Esophagus muscularis mucosa (tissue), 4 donors: ENCODE measurements at regions not wholly inside any gene's neighbourhood (a gene's known extent, or its start where the extent isn't known, plus 50 kb on each side); places are given as distances from the start of the nearest gene placed in this dataset.

Experiments
- DNase-seq: peaks from one replicate; pipeline ENCODE4 v3.0.0-alpha.2; 2017; ENCODE audit errors: extremely low spot score
- H3K27ac ChIP-seq, 4 donors: fragments of 200-600 bp; sonication (generic); replicated peaks in 1 of 4; 1 replicate in 3 of 4; 2 replicates in 1 of 4; pipeline ENCODE4 v1.5.1; 2016 to 2019; ENCODE audit warnings: mild to moderate bottlenecking in 1 of 4
- H3K27me3 ChIP-seq, 4 donors: fragments of 200-600 bp; sonication (generic); one replicate each; pipeline versions ENCODE4 v1.5.1 to v1.6.0; 2016 to 2019
- H3K36me3 ChIP-seq, 4 donors: fragments of 200-600 bp; sonication (generic); one replicate each; pipeline ENCODE4 v1.5.1; 2016 to 2019
- H3K4me1 ChIP-seq, 4 donors: fragments of 200-600 bp; sonication (generic); one replicate each; pipeline ENCODE4 v1.5.1; 2016 to 2019
- H3K4me3 ChIP-seq, 4 donors: fragments of 200-600 bp; sonication (generic); 1 replicate in 2 of 4; 2 replicates in 2 of 4; pipeline ENCODE4 v1.5.1; 2016 to 2019; ENCODE audit warnings: mild to moderate bottlenecking in 4 of 4, moderate library complexity in 1 of 4
- H3K9me3 ChIP-seq, 4 donors: fragments of 200-600 bp; sonication (generic); 1 replicate in 3 of 4; 2 replicates in 1 of 4; pipeline ENCODE4 v1.5.1; 2016 to 2019
- CTCF ChIP-seq, 3 experiments: fragments of 200-600 bp in 2 of 3; fragments of 450-650 bp in 1 of 3; sonication (generic) in 2 of 3; IDR thresholded peaks; one replicate each; pipeline ENCODE4 v1.5.1; 2017 to 2019; ENCODE audit warnings: antibody characterized with exemption in 3 of 3, mild to moderate bottlenecking in 2 of 3, moderate library complexity in 1 of 3
- EP300 ChIP-seq: sonication (generic); formaldehyde crosslinking; IDR thresholded peaks from one replicate; pipeline ENCODE4 v1.6.1; 2017; ENCODE audit warnings: antibody characterized with exemption
- POLR2A ChIP-seq: fragments of 450-650 bp; IDR thresholded peaks from one replicate; pipeline ENCODE4 v1.6.1; 2017; ENCODE audit warnings: antibody characterized with exemption, moderate library complexity, mild to moderate bottlenecking, low read depth
- POLR2AphosphoS5 ChIP-seq, 2 donors: sonication (generic); formaldehyde crosslinking; IDR thresholded peaks; one replicate each; pipeline ENCODE4 v1.6.1; 2017; ENCODE audit warnings: antibody characterized with exemption in 2 of 2
- WGBS: methylation state at CpG from one replicate; pipeline ENCODE4 v1.1.5; 2018; 5-methylcytosine and 5-hydroxymethylcytosine counted together
- intact Hi-C: fragments of 100-400 bp; cut with DNase I; formaldehyde crosslinking; loops from one replicate; pipeline ENCODE4 v1.15.1; 2023

GRCh38 chr2:43135583-43135982 is 90.8 kb downstream of the ZFP36L2 start:
- 71% methylated on average over 6 of the region's 6 CpGs for WGBS
- no peak for DNase-seq
- TF ChIP-seq CTCF (IDR thresholded peaks at IDR 0.05) (no peak), POLR2AphosphoS5 (IDR thresholded peaks at IDR 0.05) (peak in 1 of 2 donors; percentile 55)
- Histone ChIP-seq H3K27me3 (no peaks in the 10 kb centered on the region), H3K27ac (no peak overlapping the region), H3K36me3 (no peaks in the 10 kb centered on the region), H3K9me3 (no peaks in the 10 kb centered on the region), H3K4me1 (peaks cover 30 to 63% (median 50%) of the 10 kb centered on the region in 4 donors), H3K4me3 (no peak overlapping the region)
- intact Hi-C loops = loop anchor here (10.0 kb wide), 2 partner anchors 311 to 359 kb away; no protein-coding TSS in a partner anchor

- intact Hi-C loops = loop anchor here (10.0 kb wide), 2 partner anchors 310 to 360 kb away; no protein-coding TSS in a partner anchor
- no peak for TF ChIP-seq CTCF (IDR thresholded peaks at IDR 0.05)
- TF ChIP-seq POLR2AphosphoS5 (IDR thresholded peaks at IDR 0.05) = no peak
- H3K27me3 ChIP-seq = no peaks in the 10 kb centered on the region
- no peaks in the 10 kb centered on the region for H3K36me3 ChIP-seq
- peaks cover 32 to 67% (median 57%) of the 10 kb centered on the region in 4 donors for H3K4me1 ChIP-seq
- WGBS = 89% methylated on average over 6 of the region's 9 CpGs
- no peak for DNase-seq
- no peak overlapping the region for H3K4me3 ChIP-seq
- no peak overlapping the region for H3K27ac ChIP-seq
- no peaks in the 10 kb centered on the region for H3K9me3 ChIP-seq
Measured at GRCh38 chr2:43134571-43134889, 91.9 kb downstream of the ZFP36L2 start.

- 87% methylated on average over 18 of the region's 21 CpGs for WGBS
Measured at GRCh38 chr2:43133708-43134570, 92.5 kb downstream of the ZFP36L2 start.

GRCh38 chr2:43133336-43133707 is 93.1 kb downstream of the ZFP36L2 start:
- Histone ChIP-seq H3K4me1 (peaks cover 31 to 71% (median 62%) of the 10 kb centered on the region in 4 donors), H3K4me3 (no peak overlapping the region)
- intact Hi-C loops = loop anchor here (10.0 kb wide), 2 partner anchors 309 to 361 kb away; no protein-coding TSS in a partner anchor

More at GRCh38 chr2:43133708-43134570, 92.5 kb downstream of the ZFP36L2 start:
- no peak overlapping the region for H3K4me3 ChIP-seq
- no peaks in the 10 kb centered on the region for H3K36me3 ChIP-seq
- peak overlapping the region in 2 of 4 donors; percentile 7 to 38 for H3K27ac ChIP-seq
- TF ChIP-seq CTCF (IDR thresholded peaks at IDR 0.05) (no peak), EP300 (no peak), POLR2AphosphoS5 (IDR thresholded peaks at IDR 0.05) (no peak), POLR2A (no peak)
- intact Hi-C loops = loop anchor here (10.0 kb wide), 2 partner anchors 309 to 361 kb away; no protein-coding TSS in a partner anchor
- no peaks in the 10 kb centered on the region for H3K9me3 ChIP-seq
- H3K27me3 ChIP-seq = no peaks in the 10 kb centered on the region
- peaks cover 31 to 71% (median 60%) of the 10 kb centered on the region in 4 donors for H3K4me1 ChIP-seq
- DNase-seq = no peak

More at GRCh38 chr2:43133336-43133707, 93.1 kb downstream of the ZFP36L2 start:
- H3K27ac ChIP-seq = peak overlapping the region; percentile 7 to 68 (median 24)
- WGBS = 89% methylated on average over 3 of the region's 4 CpGs
- H3K9me3 ChIP-seq = no peaks in the 10 kb centered on the region
- H3K27me3 ChIP-seq = no peaks in the 10 kb centered on the region
- no peaks in the 10 kb centered on the region for H3K36me3 ChIP-seq
- no peak for DNase-seq
- TF ChIP-seq POLR2A = no peak
- TF ChIP-seq CTCF (IDR thresholded peaks at IDR 0.05) = no peak
- no peak for TF ChIP-seq EP300
- TF ChIP-seq POLR2AphosphoS5 (IDR thresholded peaks at IDR 0.05) = no peak
